GM12872 (cell line): ENCODE measurements at regions not wholly inside any gene's neighbourhood (a gene's known extent, or its start where the extent isn't known, plus 50 kb on each side); places are given as distances from the start of the nearest gene placed in this dataset.

Source experiments
- CTCF ChIP-seq: IDR thresholded peaks from 3 replicates; pipeline ENCODE4 v1.5.1; 2011; ENCODE audit warnings: low read depth, mild to moderate bottlenecking, low read length, moderate library complexity; ENCODE audit not compliant: insufficient read depth

- no peak for TF ChIP-seq CTCF
Measured at GRCh38 chr3:86887876-86888275, 103.1 kb downstream of the VGLL3 start.

GRCh38 chr3:86880066-86880465, 110.9 kb downstream of the VGLL3 start:
- no peak for TF ChIP-seq CTCF

- no peak for TF ChIP-seq CTCF
Measured at GRCh38 chr3:86869566-86869965, 121.4 kb downstream of the VGLL3 start.

GRCh38 chr3:86867982-86868381, 123.0 kb downstream of the VGLL3 start:
- no peak for TF ChIP-seq CTCF

GRCh38 chr3:86865506-86865905, 125.4 kb downstream of the VGLL3 start:
- TF ChIP-seq CTCF: no peak

- TF ChIP-seq CTCF: no peak
Measured at GRCh38 chr3:86856711-86857110, 134.2 kb downstream of the VGLL3 start.

GRCh38 chr3:86849991-86850390, 141.0 kb downstream of the VGLL3 start:
- TF ChIP-seq CTCF: no peak

- no peak for TF ChIP-seq CTCF
Measured at GRCh38 chr3:86845726-86846125, 145.2 kb downstream of the VGLL3 start.
